Right ventricle myocardium inferior (tissue), 1 donor: ENCODE measurements at regions not wholly inside any gene's neighbourhood (a gene's known extent, or its start where the extent isn't known, plus 50 kb on each side); places are given as distances from the start of the nearest gene placed in this dataset.

ENCODE experiments used
- ATAC-seq: fragments of 200-7000 bp; cut with Tn5 transposase; one replicate; pipeline ENCODE4 v1.9.1; 2020; ENCODE audit warnings: mild to moderate bottlenecking, moderate library complexity
- DNase-seq: peaks from one replicate; pipeline ENCODE4 v3.0.0; 2021; ENCODE audit errors: missing footprints
- intact Hi-C: fragments of 100-400 bp; cut with DNase I; formaldehyde crosslinking; loops from one replicate; pipeline ENCODE4 v1.11.0; 2022
- donor health status: DM: no; HTN: yes; CAD: no; lungs with severe emphysema.

DNA sequence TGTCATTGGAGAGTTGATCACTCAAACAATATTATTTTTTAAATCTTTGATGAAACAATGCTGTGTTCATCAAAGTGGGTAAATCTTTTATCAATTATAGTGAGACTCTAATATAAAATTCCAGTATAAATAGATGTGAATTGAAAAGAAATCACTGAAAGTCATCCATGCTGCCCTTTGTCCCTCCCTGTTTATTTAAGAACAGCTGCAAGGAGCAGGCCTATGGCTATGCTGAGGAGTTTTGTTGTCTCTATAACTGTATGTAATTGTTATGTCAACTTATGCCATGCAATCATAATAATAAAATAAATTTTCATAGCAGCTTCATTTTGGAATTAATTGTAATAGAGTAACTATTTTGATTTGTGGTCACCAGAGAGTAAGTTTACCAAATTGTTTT is 1272.4 kb upstream of the ADGRL4 start:
- DNase-seq: no peak
- no peak for ATAC-seq
- intact Hi-C loops: no loop called here

DNA sequence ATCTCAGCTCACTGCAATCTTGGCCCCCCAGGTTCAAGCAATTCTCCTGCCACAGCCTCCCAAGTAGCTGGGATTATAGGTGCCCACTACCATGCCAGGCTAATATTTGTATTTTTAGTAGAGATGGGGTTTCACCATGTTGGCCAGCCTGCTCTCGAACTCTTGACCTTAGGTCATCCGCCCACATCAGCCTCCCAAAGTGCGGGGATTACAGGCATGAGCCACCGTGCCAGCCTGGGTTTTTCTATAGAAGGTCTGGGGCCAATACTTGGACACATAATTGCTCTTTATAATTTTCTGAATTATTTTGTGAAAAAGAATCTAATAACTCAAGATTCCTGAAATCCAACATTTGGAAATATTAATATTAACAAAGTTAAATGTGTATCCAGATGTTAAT is 1267.7 kb upstream of the ADGRL4 start:
- DNase-seq (no peak), ATAC-seq (no peak)
- intact Hi-C loops: no loop called here

DNA sequence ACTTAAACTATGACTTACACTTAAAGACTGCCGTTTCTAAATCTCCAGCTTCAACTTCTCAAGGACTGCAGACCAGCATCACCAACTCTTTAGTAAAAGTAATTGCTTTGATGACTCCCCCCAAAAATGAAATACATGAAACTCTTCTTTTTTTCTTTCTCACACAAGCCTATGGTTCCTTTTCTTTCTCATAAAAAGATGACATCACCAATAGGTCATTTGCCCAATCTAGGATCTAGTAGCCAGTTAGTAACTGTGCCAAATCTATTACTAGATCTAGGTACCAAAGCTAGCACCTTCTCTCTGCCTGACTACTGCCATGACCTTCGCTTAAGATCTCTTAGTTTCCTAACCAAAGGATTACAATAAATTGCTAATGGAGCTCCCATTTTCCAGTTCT is 1266.0 kb upstream of the ADGRL4 start:
- DNase-seq (no peak), ATAC-seq (no peak)
- intact Hi-C loops: no loop called here

DNA sequence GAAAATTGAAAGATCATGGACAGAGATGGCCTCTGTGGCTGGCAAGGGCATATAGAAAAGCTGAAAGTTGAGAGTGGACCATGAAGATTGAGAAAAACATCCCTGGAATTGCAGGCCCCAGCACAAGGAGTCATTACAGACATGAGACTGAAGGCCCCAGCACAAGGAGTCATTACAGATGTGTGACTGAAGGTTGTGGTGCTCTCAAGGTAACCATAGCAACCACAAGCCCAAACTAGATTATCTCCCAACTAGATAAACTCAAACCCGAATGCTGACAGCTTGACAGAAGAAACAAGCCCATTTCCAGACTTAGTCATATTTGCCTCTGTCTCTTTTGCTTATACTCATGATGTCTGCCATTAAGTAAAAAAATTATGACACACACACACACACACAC is 1252.1 kb upstream of the ADGRL4 start:
- no peak for ATAC-seq
- DNase-seq: no peak
- intact Hi-C loops: no loop called here

DNA sequence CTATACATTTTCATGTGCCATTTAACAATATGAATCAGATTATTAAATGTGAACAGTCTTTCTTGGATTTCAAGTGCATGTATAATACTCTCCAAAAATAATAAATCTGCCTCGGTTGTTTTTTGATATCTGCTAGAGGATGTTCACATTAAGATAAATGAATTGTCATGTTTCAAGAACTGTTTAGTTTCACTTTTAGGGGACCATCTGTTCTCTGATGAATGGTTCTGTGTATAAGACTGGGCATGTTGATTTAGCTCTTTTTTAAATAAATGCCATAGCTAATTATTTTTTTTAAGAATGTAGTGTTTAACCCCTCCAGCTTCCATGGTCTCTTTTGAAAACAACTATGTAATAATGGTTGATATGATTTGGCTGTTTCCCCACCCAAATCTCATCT is 1245.1 kb upstream of the ADGRL4 start:
- intact Hi-C loops: no loop called here
- ATAC-seq (no peak), DNase-seq (no peak)

DNA sequence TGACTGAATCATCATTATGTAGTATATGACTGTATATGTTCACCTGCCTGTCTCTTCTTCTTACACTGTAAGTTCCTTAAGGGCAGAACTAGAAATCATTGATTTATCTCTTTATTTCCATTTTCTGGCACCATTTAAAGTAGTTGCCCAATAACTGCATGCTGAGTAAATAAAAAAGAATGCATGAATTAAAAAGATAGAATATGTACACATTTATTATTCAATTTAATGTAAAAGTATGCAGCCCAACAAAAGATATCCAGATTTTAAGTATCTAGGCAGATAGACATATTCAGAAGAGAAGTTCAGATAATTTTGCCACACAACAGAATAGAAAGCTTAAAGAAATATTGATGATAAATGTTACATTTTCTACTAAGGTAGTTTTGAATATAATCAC is 1244.6 kb upstream of the ADGRL4 start:
- DNase-seq: no peak
- ATAC-seq: no peak
- intact Hi-C loops: no loop called here

DNA sequence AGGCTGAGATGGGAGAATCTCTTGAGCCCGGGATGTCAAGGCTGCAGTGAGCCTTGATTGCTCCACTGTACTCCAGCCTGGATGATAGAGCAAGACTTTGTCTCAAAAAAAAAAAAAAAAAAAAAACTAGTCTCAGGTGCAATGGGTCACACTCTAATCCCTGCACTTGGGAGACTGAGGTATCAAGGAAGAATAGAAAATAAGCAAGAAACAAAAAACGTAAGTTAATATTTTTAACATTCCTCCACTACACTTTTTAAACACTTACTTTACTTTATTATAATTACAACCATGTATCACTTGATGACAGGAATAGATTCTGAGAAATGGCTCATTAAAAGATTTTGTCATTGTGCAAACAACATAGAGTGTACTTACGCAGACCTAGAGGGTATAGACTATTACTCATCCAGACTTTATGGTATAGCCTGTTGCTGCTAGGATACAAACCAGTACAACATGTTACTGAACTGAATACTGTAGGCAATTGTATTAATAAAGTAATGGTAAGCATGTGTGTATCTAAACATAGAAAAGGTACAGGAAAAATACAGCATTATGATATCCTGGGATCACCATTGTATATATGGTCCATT is 1244.1 kb upstream of the ADGRL4 start:
- intact Hi-C loops: no loop called here
- DNase-seq (no peak), ATAC-seq (no peak)

DNA sequence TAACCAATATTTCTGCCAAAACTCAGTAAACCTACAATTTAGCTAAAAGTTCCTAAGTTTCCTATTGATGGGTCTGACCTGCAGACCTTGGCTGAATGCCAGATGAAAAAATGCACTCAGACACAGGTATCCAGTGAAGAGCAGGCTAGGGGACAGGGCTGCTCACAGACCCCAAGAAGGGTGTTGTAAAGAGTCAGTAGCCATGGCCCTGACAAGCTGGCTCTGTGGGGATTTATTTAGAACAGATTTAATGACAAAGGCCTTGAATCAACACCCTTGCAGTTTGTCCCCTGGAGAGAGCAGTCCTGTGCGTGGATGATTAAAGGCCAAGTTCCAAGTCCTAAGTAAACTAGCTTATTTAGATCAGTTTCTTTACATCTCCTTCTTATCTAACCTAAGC is 1243.2 kb upstream of the ADGRL4 start:
- DNase-seq (no peak), ATAC-seq (no peak)
- intact Hi-C loops: no loop called here

DNA sequence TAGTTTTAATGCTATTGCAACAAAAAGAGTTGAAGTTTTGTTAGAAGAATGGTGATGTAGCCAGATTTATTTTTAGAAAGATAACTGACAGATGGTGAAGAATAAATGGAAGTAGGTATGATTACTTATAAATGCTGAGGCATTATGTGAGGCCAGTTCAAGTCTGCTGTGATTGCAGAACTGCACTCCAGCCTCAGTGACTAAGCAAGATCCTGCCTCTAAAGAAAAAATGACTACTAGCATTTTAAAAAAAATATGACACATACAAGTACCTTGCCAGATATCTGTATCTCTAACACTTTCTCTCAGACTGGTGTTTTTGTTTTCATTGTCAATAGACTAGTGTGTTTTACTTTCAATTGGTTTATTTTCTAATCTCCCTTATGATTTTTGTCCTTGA is 1242.4 kb upstream of the ADGRL4 start:
- ATAC-seq (no peak), DNase-seq (no peak)
- intact Hi-C loops: no loop called here

DNA sequence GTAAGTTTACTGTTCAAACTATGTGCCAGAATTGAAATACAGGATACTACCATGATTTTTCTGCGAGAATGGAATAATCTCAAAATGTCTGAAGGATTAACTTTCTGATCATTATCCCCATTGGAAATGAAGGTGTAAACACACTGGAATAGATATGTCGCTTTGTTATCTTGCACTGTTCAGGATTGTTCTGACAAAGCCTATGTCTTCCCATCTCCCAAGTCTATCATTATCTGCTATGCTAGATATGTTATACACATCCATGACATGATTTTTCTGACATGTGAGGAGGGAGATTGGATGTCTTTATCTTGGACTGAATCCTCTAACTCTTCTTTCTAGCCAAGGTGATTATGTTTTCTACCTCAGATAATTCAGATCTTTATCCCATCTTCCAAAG is 1239.3 kb upstream of the ADGRL4 start:
- intact Hi-C loops: no loop called here
- ATAC-seq (no peak), DNase-seq (no peak)

DNA sequence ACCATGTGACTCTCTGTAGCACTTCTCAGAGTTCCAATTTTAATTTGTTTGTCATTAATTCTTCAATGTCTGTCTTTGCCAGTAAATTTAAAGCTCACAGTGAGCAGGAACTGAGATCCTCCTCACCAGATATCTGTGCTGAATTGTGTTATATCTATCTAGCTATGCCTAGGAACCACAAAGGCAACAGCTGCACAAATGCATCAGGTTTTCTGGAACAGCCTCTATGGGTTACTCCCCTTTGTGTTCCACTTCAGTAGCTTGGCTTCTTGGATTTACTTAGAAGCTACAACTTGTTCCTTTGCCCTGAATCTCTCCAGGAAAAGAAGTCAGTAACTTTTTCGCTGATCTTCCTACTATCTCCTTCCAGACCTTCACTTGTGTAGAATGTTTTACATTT is 1237.8 kb upstream of the ADGRL4 start:
- ATAC-seq (no peak), DNase-seq (no peak)
- intact Hi-C loops: no loop called here

DNA sequence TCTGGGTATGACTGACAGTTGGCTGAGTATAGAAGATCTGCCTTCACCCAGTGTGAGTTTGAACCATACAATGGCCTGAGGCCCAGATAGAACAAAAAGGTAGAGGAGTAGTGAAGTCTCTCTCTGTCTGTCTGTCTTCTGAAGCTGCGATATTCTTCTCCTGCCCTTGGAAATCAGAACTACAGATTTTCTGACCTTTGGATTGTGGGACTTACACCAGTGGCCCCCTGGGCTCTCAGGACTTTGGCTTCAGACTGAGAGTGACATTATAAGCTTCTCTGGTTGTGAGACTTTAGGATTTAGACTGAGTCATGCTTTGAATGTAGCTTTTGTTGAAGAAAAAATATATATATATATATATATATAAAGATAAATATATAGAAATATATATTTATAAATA is 1235.0 kb upstream of the ADGRL4 start:
- ATAC-seq (no peak), DNase-seq (no peak)
- intact Hi-C loops: no loop called here

DNA sequence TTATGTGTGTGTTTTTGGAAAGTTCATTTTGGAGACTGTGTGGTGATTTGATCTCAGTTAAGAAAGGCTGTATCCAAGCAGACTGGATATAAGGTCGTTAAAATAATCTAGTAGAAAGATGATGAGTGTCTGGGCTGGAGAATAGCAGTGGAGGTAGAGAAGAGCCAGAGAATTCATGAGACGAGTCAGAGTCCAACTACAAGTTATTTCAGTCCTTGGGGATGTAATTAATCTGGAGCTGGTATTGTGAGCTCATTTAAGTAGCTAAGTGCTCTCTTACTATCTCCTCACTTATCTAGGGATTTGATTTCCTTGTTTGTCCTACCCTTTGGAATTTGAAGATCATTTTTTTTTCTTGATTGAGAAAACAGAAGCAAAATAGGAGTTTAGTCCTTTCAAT is 1219.0 kb upstream of the ADGRL4 start:
- no peak for DNase-seq
- no peak for ATAC-seq
- intact Hi-C loops: no loop called here

DNA sequence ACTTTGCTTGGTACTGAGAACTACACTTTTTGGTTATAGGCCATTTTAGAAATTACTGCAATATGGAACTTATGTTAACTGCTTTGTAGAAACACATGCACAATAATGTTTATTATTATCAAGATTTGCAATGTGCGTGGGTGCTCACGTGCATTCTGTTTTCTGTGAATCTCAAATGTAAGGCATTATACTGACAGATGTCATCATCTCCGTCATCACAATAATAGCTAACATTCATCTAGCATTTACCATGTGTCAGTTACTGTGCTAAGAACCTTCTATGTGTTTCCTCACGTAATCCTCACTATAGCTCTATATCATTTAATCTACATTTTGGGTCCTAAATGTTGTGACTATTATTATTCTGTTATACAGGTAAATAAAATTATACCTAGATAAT is 1214.8 kb upstream of the ADGRL4 start:
- intact Hi-C loops: no loop called here
- DNase-seq (no peak), ATAC-seq (no peak)

DNA sequence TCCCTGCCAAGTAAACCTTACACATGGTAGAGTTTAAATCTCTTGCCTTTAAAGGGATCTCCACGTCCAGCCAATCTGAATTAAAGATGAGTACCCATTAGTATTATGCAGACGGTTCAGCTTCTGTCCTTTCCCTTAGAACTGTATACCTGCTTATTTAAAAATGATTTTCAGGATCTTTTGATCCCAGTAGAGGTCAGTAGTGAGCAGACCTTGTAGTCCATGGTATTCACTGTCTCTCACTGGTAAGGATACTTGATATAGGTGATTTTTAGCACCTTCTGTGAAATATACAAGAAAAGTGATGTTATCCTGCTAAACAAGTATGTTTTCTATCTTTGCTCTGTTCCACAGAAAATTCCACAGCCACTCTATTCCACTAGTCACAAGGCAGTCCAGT is 1211.6 kb upstream of the ADGRL4 start:
- ATAC-seq (peak; percentile 46), DNase-seq (no peak)
- intact Hi-C loops: loop anchor here (10.0 kb wide), 1 partner anchor 1383 kb away; no protein-coding TSS in a partner anchor

DNA sequence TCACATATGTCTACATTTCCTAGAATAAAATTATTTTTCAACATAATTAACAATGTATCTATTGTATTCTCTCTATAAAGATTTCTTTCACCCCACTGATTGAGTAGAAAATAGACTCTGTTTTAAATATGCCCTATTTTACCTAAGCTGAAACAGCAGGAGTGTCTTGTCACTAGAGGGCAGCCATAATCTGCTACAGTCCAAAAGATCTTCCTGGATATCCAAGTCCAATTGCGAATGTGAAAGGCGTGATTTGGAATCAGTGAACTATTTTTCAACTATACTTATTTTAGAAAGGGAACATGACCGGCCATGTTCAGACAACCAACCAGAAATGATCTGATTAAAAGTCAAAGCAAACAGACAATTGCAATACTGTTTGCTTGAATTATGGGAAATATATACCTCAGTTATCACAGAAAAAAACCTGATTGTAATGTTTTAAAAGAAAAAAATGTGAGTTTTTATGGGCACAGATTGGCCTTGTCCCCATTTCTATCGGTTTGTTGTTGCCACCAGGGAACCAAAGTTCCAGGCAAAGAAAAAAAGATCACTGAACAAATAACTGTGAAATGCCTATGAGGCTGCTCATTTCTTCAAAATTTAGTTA is 1211.0 kb upstream of the ADGRL4 start:
- ATAC-seq (no peak), DNase-seq (no peak)
- intact Hi-C loops: loop anchor here (10.0 kb wide), 1 partner anchor 1383 kb away; no protein-coding TSS in a partner anchor

DNA sequence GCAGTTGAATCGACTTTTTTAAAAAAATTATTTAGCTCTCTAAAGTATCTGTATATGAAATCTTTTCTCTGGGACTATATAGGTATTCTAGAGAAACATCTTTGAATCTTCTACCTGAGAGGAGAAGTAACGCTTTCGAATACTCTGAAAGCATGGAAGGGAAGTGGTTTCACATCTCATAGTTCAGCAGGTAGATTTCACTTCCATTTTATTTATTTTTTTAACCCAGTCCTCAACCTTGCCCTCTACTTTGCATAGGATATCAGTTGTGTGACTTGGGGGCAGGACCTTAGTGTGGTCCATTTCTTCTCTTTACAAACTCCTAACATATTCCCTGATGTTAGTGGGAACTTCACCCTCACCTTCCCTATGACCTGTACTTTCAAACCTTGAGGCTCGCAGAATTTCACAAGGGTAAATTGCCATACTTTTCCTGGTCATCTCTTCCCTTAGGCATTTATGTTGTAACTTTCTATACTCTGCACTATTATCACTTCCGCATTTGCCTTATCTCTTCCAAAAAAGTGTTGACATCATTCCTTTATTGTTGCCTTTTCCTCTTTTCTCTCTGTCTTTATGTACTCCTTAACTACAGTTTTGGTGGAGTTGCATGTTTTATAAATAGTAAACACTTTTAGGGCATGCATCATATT is 1208.5 kb upstream of the ADGRL4 start:
- DNase-seq (no peak), ATAC-seq (no peak)
- intact Hi-C loops: loop anchor here (10.0 kb wide), 1 partner anchor 1380 kb away; no protein-coding TSS in a partner anchor

DNA sequence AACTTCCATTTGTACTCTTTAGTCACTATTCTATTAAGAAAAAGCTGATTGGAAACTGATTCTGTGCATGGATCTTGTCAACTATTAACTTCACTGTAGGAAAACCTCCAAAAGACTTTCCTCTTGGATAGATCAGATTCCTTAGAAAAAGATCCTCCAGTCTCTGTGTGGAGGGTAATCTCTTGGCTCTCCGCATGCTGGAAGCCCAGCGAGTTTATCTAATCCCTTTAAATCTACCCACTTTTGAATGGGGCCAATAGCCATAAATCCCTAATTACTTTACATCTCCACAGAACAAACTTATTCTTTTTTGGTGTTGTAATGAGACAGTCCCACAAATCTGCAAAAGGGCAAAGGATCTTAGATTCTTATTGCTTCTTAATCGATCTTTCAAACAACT is 1206.4 kb upstream of the ADGRL4 start:
- ATAC-seq (no peak), DNase-seq (no peak)
- intact Hi-C loops: loop anchor here (10.0 kb wide), 1 partner anchor 1378 kb away; no protein-coding TSS in a partner anchor

DNA sequence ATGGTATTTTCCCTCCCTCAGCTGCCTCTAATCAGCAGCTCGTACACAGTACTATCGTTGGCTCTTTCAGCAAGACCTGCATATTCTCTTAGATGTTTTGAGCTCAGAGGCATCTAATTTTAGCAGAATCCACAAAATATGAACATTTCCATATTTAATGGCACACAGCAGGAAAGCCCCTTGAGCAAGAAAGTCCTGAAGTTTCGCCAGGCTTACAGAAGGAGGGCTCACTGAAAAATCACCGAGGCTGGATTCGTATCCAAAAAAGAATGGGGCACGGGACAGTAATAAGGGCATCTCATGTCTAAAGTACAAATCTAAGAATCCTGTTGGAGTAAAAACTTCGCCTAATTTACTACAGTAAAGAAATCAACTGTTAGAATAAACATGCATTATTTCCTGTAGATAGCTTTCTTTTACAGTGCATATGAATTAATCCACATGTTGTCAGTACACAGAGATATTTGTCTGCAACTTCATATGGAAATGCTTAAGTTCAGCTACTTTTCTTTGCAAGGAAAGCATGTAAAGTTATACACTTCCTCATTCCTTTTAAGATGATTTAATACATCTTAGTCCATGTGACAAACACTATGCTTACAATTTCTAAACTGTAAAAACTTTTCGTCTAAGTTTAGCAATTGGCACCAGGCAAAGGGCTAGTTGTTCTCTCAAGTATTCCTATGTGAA is 1205.3 kb upstream of the ADGRL4 start:
- ATAC-seq (no peak), DNase-seq (no peak)
- intact Hi-C loops: loop anchor here (10.0 kb wide), 1 partner anchor 1377 kb away; no protein-coding TSS in a partner anchor

DNA sequence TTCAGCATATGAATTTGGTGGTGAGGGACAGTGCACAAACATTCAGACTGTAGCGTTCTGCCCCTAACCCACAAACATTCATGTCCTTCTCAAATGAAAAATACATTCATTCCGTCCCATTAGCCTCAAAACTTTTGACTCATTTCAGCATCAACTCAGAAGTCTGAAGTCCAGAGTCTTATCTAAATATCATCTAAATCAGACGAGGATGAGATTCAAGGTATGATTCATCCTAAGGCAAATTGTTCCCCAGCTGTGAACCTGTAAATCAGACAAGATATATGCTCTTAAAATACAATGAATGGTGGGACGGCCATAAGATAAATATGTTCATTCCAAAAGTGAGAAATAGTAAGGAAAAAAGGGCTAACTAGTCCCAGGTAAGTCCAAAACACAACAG is 1195.6 kb upstream of the ADGRL4 start:
- intact Hi-C loops: no loop called here
- ATAC-seq (no peak), DNase-seq (no peak)
